ENCODE measurements at regions not wholly inside any gene's neighbourhood (a gene's known extent, or its start where the extent isn't known, plus 50 kb on each side); places are given as distances from the start of the nearest gene placed in this dataset.

GRCh38 chr5:58317808-58318207 lies 142.1 kb downstream of the PLK2 start:
- intact Hi-C loops (cut with micrococcal nuclease): no loop called here
- no peak overlapping the region for H3K9ac ChIP-seq (ENCODE audit: low read length)
- H3K36me3 ChIP-seq (replicated peaks in 1 of 2; ENCODE audit: control extremely low read depth in 1 of 2, control insufficient read depth in 1 of 2, extremely low read depth in 1 of 2, insufficient read depth in 2 of 2, low read length in 1 of 2): no peaks in the 10 kb centered on the region
- no peak overlapping the region for H2AFZ ChIP-seq (ENCODE audit: insufficient read depth, low read depth, low read length, poor library complexity, severe bottlenecking)
- ATAC-seq (ENCODE audit: low read depth) (no peak), DNase-seq (no peak)
- peaks cover 13% of the 10 kb centered on the region for H3K27me3 Mint-ChIP-seq
- no peaks in the 10 kb centered on the region for H3K4me1 Mint-ChIP-seq
- H3K9me3 Mint-ChIP-seq (ENCODE audit: insufficient read depth): no peaks in the 10 kb centered on the region
- no peak overlapping the region for H3K4me3 ChIP-seq (ENCODE audit: control extremely low read depth in 1 of 5, extremely low read depth in 1 of 5, insufficient read depth in 1 of 5, low read depth in 2 of 5, low read length in 4 of 5)
- H3K27ac Mint-ChIP-seq: no peak overlapping the region
- no peaks in the 10 kb centered on the region for H3K4me1 ChIP-seq (ENCODE audit: control insufficient read depth in 2 of 2, insufficient read depth in 2 of 2, low read length in 2 of 2)
- H3K27me3 ChIP-seq (replicated peaks in 1 of 4; ENCODE audit: control extremely low read depth in 1 of 4, control insufficient read depth in 3 of 4, insufficient read depth in 4 of 4, low read length in 3 of 4): peaks cover 0 to 4% (median 0%) of the 10 kb centered on the region in 4 experiments
- H3K27ac ChIP-seq (ENCODE audit: low read length in 2 of 2): no peak overlapping the region
- H3K4me3 Mint-ChIP-seq: no peak overlapping the region
- no peak overlapping the region for H3K4me2 ChIP-seq (replicated peaks; ENCODE audit: low read depth, low read length, poor library complexity, severe bottlenecking)
- no peaks in the 10 kb centered on the region for H3K79me2 ChIP-seq (ENCODE audit: control insufficient read depth, insufficient read depth, low read length)
- TF ChIP-seq EZH2 (IDR thresholded peaks at IDR 0.05; ENCODE audit: borderline replicate concordance, insufficient read depth, low read depth, low read length, poor library complexity, severe bottlenecking): no peak
- TF ChIP-seq CTCF (IDR thresholded peaks at IDR 0.05): no peak
- POLR2A ChIA-PET: no interaction called here
- H4K20me1 ChIP-seq (ENCODE audit: control insufficient read depth, insufficient read depth, low read length, poor library complexity, severe bottlenecking): no peaks in the 10 kb centered on the region
- no peaks in the 10 kb centered on the region for H3K9me3 ChIP-seq (ENCODE audit: control extremely low read depth in 1 of 3, control insufficient read depth in 2 of 3, insufficient read depth in 1 of 3, low read length in 2 of 3)
- CTCF ChIA-PET: no interaction called here

DNA sequence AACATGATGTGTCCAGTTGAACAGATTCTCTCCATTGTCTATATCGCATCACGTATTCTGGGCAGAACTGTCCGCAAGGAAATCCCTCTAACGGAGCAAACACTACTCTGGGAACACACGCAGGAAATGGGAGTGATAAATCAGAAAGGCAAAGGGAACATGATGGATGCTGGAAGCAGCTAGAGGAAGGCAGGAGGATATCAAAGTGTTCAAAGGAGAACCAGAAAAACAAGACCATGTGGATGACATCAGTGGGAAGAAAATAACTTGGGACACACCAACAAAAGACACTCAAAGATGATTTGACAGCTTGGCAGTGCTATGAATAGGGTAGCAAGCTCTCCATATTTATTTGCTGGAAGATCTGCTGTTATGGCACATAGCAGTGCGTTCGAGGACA lies 142.9 kb downstream of the PLK2 start:
- CTCF ChIA-PET: no interaction called here
- TF ChIP-seq EZH2 (IDR thresholded peaks at IDR 0.05; ENCODE audit: borderline replicate concordance, insufficient read depth, low read depth, low read length, poor library complexity, severe bottlenecking) (no peak), CTCF (IDR thresholded peaks at IDR 0.05) (no peak)
- Mint-ChIP-seq H3K4me3 (no peak overlapping the region), H3K4me1 (no peaks in the 10 kb centered on the region), H3K9me3 (ENCODE audit: insufficient read depth) (no peaks in the 10 kb centered on the region), H3K27me3 (peaks cover 13% of the 10 kb centered on the region), H3K27ac (no peak overlapping the region)
- Histone ChIP-seq H3K27ac (ENCODE audit: low read length in 2 of 2) (no peak overlapping the region), H4K20me1 (ENCODE audit: control insufficient read depth, insufficient read depth, low read length, poor library complexity, severe bottlenecking) (no peaks in the 10 kb centered on the region), H3K9me3 (ENCODE audit: control extremely low read depth in 1 of 3, control insufficient read depth in 2 of 3, insufficient read depth in 1 of 3, low read length in 2 of 3) (no peaks in the 10 kb centered on the region), H3K4me3 (ENCODE audit: control extremely low read depth in 1 of 5, extremely low read depth in 1 of 5, insufficient read depth in 1 of 5, low read depth in 2 of 5, low read length in 4 of 5) (no peak overlapping the region), H3K36me3 (replicated peaks in 1 of 2; ENCODE audit: control extremely low read depth in 1 of 2, control insufficient read depth in 1 of 2, extremely low read depth in 1 of 2, insufficient read depth in 2 of 2, low read length in 1 of 2) (no peaks in the 10 kb centered on the region), H3K4me2 (replicated peaks; ENCODE audit: low read depth, low read length, poor library complexity, severe bottlenecking) (no peak overlapping the region), H3K79me2 (ENCODE audit: control insufficient read depth, insufficient read depth, low read length) (no peaks in the 10 kb centered on the region), H3K4me1 (ENCODE audit: control insufficient read depth in 2 of 2, insufficient read depth in 2 of 2, low read length in 2 of 2) (no peaks in the 10 kb centered on the region), H3K27me3 (replicated peaks in 1 of 4; ENCODE audit: control extremely low read depth in 1 of 4, control insufficient read depth in 3 of 4, insufficient read depth in 4 of 4, low read length in 3 of 4) (no peaks in the 10 kb centered on the region), H2AFZ (ENCODE audit: insufficient read depth, low read depth, low read length, poor library complexity, severe bottlenecking) (no peak overlapping the region), H3K9ac (ENCODE audit: low read length) (no peak overlapping the region)
- POLR2A ChIA-PET: no interaction called here
- WGBS (ENCODE audit: insufficient coverage): 95% methylated on average over 4 of the region's 7 CpGs
- intact Hi-C loops (cut with micrococcal nuclease): no loop called here
- DNase-seq (no peak), ATAC-seq (ENCODE audit: low read depth) (no peak)
